ENCODE measurements at regions not wholly inside any gene's neighbourhood (a gene's known extent, or its start where the extent isn't known, plus 50 kb on each side); places are given as distances from the start of the nearest gene placed in this dataset.

DNA sequence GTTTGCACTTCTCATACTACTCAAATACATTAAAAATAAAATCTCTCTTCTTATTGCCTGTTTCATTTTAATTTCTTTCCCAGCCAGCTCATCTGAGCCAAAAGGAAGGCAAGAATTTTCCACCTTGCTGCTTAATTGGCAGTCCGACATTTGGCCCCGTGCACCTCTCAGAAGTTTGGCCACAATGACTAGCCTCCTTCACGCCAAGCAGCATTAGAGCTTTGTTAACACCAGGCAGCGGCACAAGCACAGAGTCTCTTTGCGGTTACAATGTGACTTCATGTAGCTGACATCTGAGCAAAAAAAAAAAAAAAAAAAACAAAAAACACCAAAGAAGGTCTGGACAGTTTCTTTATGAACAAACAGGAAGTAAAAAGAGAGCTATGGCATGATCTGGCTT is 248.9 kb downstream of the OSR1 start:
- Histone ChIP-seq H3K4me1 (ENCODE audit: low read depth) (no peaks in the 10 kb centered on the region), H3K9me3 (no peaks in the 10 kb centered on the region), H3K36me3 (ENCODE audit: low read depth) (no peaks in the 10 kb centered on the region), H3K4me3 (no peak overlapping the region)
- TF ChIP-seq, protein P1, sequence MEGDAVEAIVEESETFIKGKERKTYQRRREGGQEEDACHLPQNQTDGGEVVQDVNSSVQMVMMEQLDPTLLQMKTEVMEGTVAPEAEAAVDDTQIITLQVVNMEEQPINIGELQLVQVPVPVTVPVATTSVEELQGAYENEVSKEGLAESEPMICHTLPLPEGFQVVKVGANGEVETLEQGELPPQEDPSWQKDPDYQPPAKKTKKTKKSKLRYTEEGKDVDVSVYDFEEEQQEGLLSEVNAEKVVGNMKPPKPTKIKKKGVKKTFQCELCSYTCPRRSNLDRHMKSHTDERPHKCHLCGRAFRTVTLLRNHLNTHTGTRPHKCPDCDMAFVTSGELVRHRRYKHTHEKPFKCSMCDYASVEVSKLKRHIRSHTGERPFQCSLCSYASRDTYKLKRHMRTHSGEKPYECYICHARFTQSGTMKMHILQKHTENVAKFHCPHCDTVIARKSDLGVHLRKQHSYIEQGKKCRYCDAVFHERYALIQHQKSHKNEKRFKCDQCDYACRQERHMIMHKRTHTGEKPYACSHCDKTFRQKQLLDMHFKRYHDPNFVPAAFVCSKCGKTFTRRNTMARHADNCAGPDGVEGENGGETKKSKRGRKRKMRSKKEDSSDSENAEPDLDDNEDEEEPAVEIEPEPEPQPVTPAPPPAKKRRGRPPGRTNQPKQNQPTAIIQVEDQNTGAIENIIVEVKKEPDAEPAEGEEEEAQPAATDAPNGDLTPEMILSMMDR (IDR thresholded peaks at IDR 0.05): no peak
- no peak for DNase-seq
- intact Hi-C loops (cut with DNase I, micrococcal nuclease): no loop called here
- no peak for ATAC-seq

DNA sequence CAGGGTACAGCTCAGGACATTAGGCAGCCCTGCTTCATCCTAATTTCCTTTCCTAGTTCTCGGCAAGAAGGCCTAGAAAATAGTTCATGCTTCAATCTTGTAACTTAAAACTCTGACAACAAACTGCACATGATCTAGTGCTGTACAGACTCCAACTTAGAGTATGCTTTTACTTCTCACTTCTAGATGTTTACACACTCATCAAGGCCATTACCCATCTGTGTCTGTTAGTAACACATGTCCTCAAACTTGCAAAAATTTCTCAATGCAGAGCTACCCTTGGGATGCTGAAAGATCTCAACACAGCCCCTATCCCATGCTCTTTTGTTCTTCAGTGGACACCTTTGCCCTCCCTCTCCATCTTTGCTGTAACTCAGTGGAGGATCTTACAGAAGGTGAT is 252.0 kb downstream of the OSR1 start:
- Histone ChIP-seq H3K4me3 (no peak overlapping the region), H3K36me3 (ENCODE audit: low read depth) (no peaks in the 10 kb centered on the region), H3K9me3 (no peaks in the 10 kb centered on the region), H3K4me1 (ENCODE audit: low read depth) (no peaks in the 10 kb centered on the region)
- no peak for ATAC-seq
- intact Hi-C loops (cut with DNase I, micrococcal nuclease): no loop called here
- TF ChIP-seq, protein P1 (IDR thresholded peaks at IDR 0.05): no peak
- no peak for DNase-seq

- H3K9me3 ChIP-seq: no peaks in the 10 kb centered on the region
- no peaks in the 10 kb centered on the region for H3K36me3 ChIP-seq (ENCODE audit: low read depth)
- H3K4me1 ChIP-seq (ENCODE audit: low read depth): no peaks in the 10 kb centered on the region
- intact Hi-C loops (cut with DNase I, micrococcal nuclease): no loop called here
- H3K4me3 ChIP-seq: no peak overlapping the region
- peak; percentile 57 for ATAC-seq
- TF ChIP-seq, protein P1 (IDR thresholded peaks at IDR 0.05): no peak
- no peak for DNase-seq
Observed at GRCh38 chr2:19104503-19104902, 253.9 kb downstream of the OSR1 start.

GRCh38 chr2:19102696-19103423 is 255.6 kb downstream of the OSR1 start:
- Histone ChIP-seq H3K36me3 (ENCODE audit: low read depth) (no peaks in the 10 kb centered on the region), H3K4me1 (ENCODE audit: low read depth) (no peaks in the 10 kb centered on the region), H3K9me3 (no peaks in the 10 kb centered on the region), H3K4me3 (no peak overlapping the region)
- ATAC-seq (no peak), DNase-seq (no peak)
- TF ChIP-seq, protein P1 (IDR thresholded peaks at IDR 0.05): no peak
- intact Hi-C loops (cut with DNase I, micrococcal nuclease): no loop called here

- Histone ChIP-seq H3K36me3 (ENCODE audit: low read depth) (no peaks in the 10 kb centered on the region), H3K4me3 (no peak overlapping the region), H3K9me3 (no peaks in the 10 kb centered on the region), H3K4me1 (ENCODE audit: low read depth) (no peaks in the 10 kb centered on the region)
- ATAC-seq (no peak), DNase-seq (no peak)
- TF ChIP-seq, protein P1 (IDR thresholded peaks at IDR 0.05): no peak
- intact Hi-C loops (cut with DNase I, micrococcal nuclease): no loop called here
Observed at GRCh38 chr2:19101968-19102367, 256.5 kb downstream of the OSR1 start.

- no peak for ATAC-seq
Observed at GRCh38 chr2:19100570-19100969, 257.9 kb downstream of the OSR1 start.

More at GRCh38 chr2:19100570-19100969, 257.9 kb downstream of the OSR1 start:
- intact Hi-C loops (cut with DNase I, micrococcal nuclease): no loop called here
- H3K4me1 ChIP-seq (ENCODE audit: low read depth): no peaks in the 10 kb centered on the region
- TF ChIP-seq, protein P1 (IDR thresholded peaks at IDR 0.05): no peak
- no peak overlapping the region for H3K4me3 ChIP-seq
- H3K9me3 ChIP-seq: no peaks in the 10 kb centered on the region
- no peaks in the 10 kb centered on the region for H3K36me3 ChIP-seq (ENCODE audit: low read depth)
- no peak for DNase-seq
